MM.1S (cell line): ENCODE measurements at regions not wholly inside any gene's neighbourhood (a gene's known extent, or its start where the extent isn't known, plus 50 kb on each side); places are given as distances from the start of the nearest gene placed in this dataset.
"Not testable (repeated sequence)": the region's sequence is repeated elsewhere in the genome, so short reads cannot be mapped to it uniquely, and the experiment has no call there.

Source experiments
- DNase-seq: peaks from one replicate; pipeline ENCODE4 v3.0.0-alpha.2; 2015
- H2AFZ ChIP-seq: fragments of 300-600 bp; sonication (generic); 2 replicates; pipeline ENCODE4 v1.6.0; 2016; ENCODE audit warnings: antibody characterized with exemption, low read length
- H3F3A ChIP-seq: fragments of 300-600 bp; sonication (generic); 2 replicates; pipeline ENCODE4 v1.6.1; 2016; ENCODE audit warnings: mild to moderate bottlenecking, antibody characterized with exemption, low read length, moderate library complexity, mixed read lengths; ENCODE audit not compliant: insufficient read depth
- H3K27ac ChIP-seq: fragments of 300-600 bp; sonication (generic); 2 replicates; pipeline ENCODE4 v1.5.1; 2016; ENCODE audit warnings: mild to moderate bottlenecking, low read length
- H3K27me3 ChIP-seq: fragments of 300-600 bp; sonication (generic); replicated peaks from 2 replicates; pipeline ENCODE4 v1.6.0; 2016; ENCODE audit warnings: low read length; ENCODE audit not compliant: insufficient read depth
- H3K36me3 ChIP-seq: fragments of 300-600 bp; sonication (generic); replicated peaks from 2 replicates; pipeline ENCODE4 v1.6.1; 2016; ENCODE audit warnings: mild to moderate bottlenecking, low read length, mixed read lengths; ENCODE audit not compliant: insufficient read depth
- H3K4me1 ChIP-seq: fragments of 300-600 bp; sonication (generic); 2 replicates; pipeline ENCODE4 v1.6.1; 2016; ENCODE audit warnings: low read length, mixed read lengths
- H3K4me2 ChIP-seq: fragments of 300-600 bp; sonication (generic); 2 replicates; pipeline ENCODE4 v1.6.0; 2016; ENCODE audit warnings: low read depth, low read length
- H3K4me3 ChIP-seq: fragments of 300-600 bp; sonication (generic); 2 replicates; pipeline ENCODE4 v1.5.1; 2016; ENCODE audit warnings: low read length, mixed read lengths
- H3K79me2 ChIP-seq: fragments of 300-600 bp; sonication (generic); 2 replicates; pipeline ENCODE4 v1.6.1; 2016; ENCODE audit warnings: mixed run types, low read length, mixed read lengths
- H3K9ac ChIP-seq: fragments of 300-600 bp; sonication (generic); 2 replicates; pipeline ENCODE4 v1.6.1; 2016; ENCODE audit warnings: low read length, mixed read lengths
- H3K9me2 ChIP-seq: fragments of 300-600 bp; sonication (generic); replicated peaks from 2 replicates; pipeline ENCODE4 v1.6.1; 2016; ENCODE audit warnings: mild to moderate bottlenecking, low read length, mixed read lengths; ENCODE audit not compliant: insufficient read depth
- H3K9me3 ChIP-seq: fragments of 300-600 bp; sonication (generic); replicated peaks from 2 replicates; pipeline ENCODE4 v1.6.1; 2016; ENCODE audit warnings: mild to moderate bottlenecking, low read length, mixed read lengths; ENCODE audit not compliant: insufficient read depth
- H4K20me1 ChIP-seq: fragments of 300-600 bp; sonication (generic); 2 replicates; pipeline ENCODE4 v1.6.1; 2016; ENCODE audit warnings: mild to moderate bottlenecking, low read length, moderate library complexity, mixed read lengths; ENCODE audit not compliant: insufficient read depth
- CTCF ChIP-seq: fragments of 300-600 bp; sonication (generic); IDR thresholded peaks from 2 replicates; pipeline ENCODE4 v1.5.1; 2016; ENCODE audit warnings: antibody characterized with exemption, low read length, mixed read lengths
- EZH2 ChIP-seq: fragments of 300-600 bp; sonication (generic); optimal IDR thresholded peaks from 2 replicates; pipeline ENCODE3; 2017; ENCODE audit warnings: low read depth, mild to moderate bottlenecking, antibody characterized with exemption, low read length, mixed read lengths
- EZH2phosphoT487 ChIP-seq: fragments of 300-600 bp; sonication (generic); IDR thresholded peaks from 2 replicates; pipeline ENCODE4 v1.6.1; 2018; ENCODE audit warnings: antibody characterized with exemption, low read length

- H3K27ac ChIP-seq = no peak overlapping the region
- H4K20me1 ChIP-seq = no peaks in the 10 kb centered on the region
- TF ChIP-seq EZH2phosphoT487 (no peak), CTCF (no peak), EZH2 (no peak)
- no peaks in the 10 kb centered on the region for H3K9me2 ChIP-seq
- no peaks in the 10 kb centered on the region for H3K4me1 ChIP-seq
- H3K27me3 ChIP-seq = no peaks in the 10 kb centered on the region
- no peak overlapping the region for H3K9ac ChIP-seq
- H3K36me3 ChIP-seq = no peaks in the 10 kb centered on the region
- H3F3A ChIP-seq = no peaks in the 10 kb centered on the region
- H3K4me3 ChIP-seq = no peak overlapping the region
- no peaks in the 10 kb centered on the region for H3K79me2 ChIP-seq
- H3K4me2 ChIP-seq = no peak overlapping the region
- no peak for DNase-seq
- H3K9me3 ChIP-seq = no peaks in the 10 kb centered on the region
- no peak overlapping the region for H2AFZ ChIP-seq
Observed at GRCh38 chr2:117614823-117615534, 199.5 kb upstream of the DDX18 start.

GRCh38 chr2:117618607-117619006 is 195.9 kb upstream of the DDX18 start:
- TF ChIP-seq EZH2 = no peak
- Histone ChIP-seq H3K4me3 (no peak overlapping the region), H3K4me1 (no peaks in the 10 kb centered on the region), H2AFZ (no peak overlapping the region), H3K36me3 (no peaks in the 10 kb centered on the region), H3K79me2 (no peaks in the 10 kb centered on the region), H3K9me2 (no peaks in the 10 kb centered on the region), H3F3A (no peaks in the 10 kb centered on the region), H3K27ac (no peak overlapping the region), H4K20me1 (no peaks in the 10 kb centered on the region), H3K9ac (no peak overlapping the region), H3K27me3 (no peaks in the 10 kb centered on the region), H3K4me2 (no peak overlapping the region), H3K9me3 (no peaks in the 10 kb centered on the region)
- no peak for DNase-seq

- Histone ChIP-seq H3K9me3 (no peaks in the 10 kb centered on the region), H3K79me2 (no peaks in the 10 kb centered on the region), H3K27ac (no peak overlapping the region), H3F3A (no peaks in the 10 kb centered on the region), H3K4me3 (no peak overlapping the region), H4K20me1 (no peaks in the 10 kb centered on the region), H3K9me2 (no peaks in the 10 kb centered on the region), H3K36me3 (no peaks in the 10 kb centered on the region), H3K9ac (no peak overlapping the region), H3K4me1 (no peaks in the 10 kb centered on the region), H2AFZ (no peak overlapping the region), H3K4me2 (no peak overlapping the region), H3K27me3 (no peaks in the 10 kb centered on the region)
- TF ChIP-seq EZH2 (no peak), CTCF (peak; percentile 4; the same call in 1 of the 2 replicates)
- no peak for DNase-seq
Observed at GRCh38 chr2:117621326-117621725, 193.2 kb upstream of the DDX18 start.

GRCh38 chr2:117623175-117623574 is 191.3 kb upstream of the DDX18 start:
- H3F3A ChIP-seq, H3K27ac ChIP-seq, H3K4me2 ChIP-seq, H4K20me1 ChIP-seq, H3K79me2 ChIP-seq, H3K9me3 ChIP-seq, H3K36me3 ChIP-seq, H3K4me1 ChIP-seq, DNase-seq, H3K27me3 ChIP-seq, H2AFZ ChIP-seq, H3K4me3 ChIP-seq, H3K9me2 ChIP-seq, H3K9ac ChIP-seq: not testable (repeated sequence)
